ENCODE measurements at regions not wholly inside any gene's neighbourhood (a gene's known extent, or its start where the extent isn't known, plus 50 kb on each side); places are given as distances from the start of the nearest gene placed in this dataset.

GRCh38 chr5:125137535-125137934 is 391.1 kb upstream of the ZNF608 start:
- TF ChIP-seq ZBTB26 (CRISPR knock-in tag; IDR thresholded peaks at IDR 0.05; ENCODE audit: borderline replicate concordance) (no peak), RXRA (CRISPR knock-in tag; IDR thresholded peaks at IDR 0.05) (no peak), EZH2 (conservative IDR thresholded peaks at IDR 0.05; ENCODE audit: low read depth, low read length) (no peak)

All from HepG2 (cell line).